Activated CD4-positive, alpha-beta T cell treated with anti-CD3 and anti-CD28 coated beads for 48 hours (primary cell): ENCODE measurements at regions not wholly inside any gene's neighbourhood (a gene's known extent, or its start where the extent isn't known, plus 50 kb on each side); places are given as distances from the start of the nearest gene placed in this dataset.

ENCODE experiments used
- DNase-seq: peaks from one replicate; pipeline ENCODE4 v3.0.0-alpha.2; 2020

GRCh38 chr11:92276773-92277172 is 52.2 kb downstream of the FAT3 start:
- no peak for DNase-seq

GRCh38 chr11:92277871-92278270 is 53.3 kb downstream of the FAT3 start:
- DNase-seq = no peak

- no peak for DNase-seq
Observed at GRCh38 chr11:92278791-92279433, 54.3 kb downstream of the FAT3 start.

- DNase-seq = no peak
Observed at GRCh38 chr11:92284107-92284506, 59.5 kb downstream of the FAT3 start.

GRCh38 chr11:92284558-92284957 is 59.9 kb downstream of the FAT3 start:
- DNase-seq = no peak

- no peak for DNase-seq
Observed at GRCh38 chr11:92285776-92286175, 61.2 kb downstream of the FAT3 start.

GRCh38 chr11:92286709-92287108 is 62.1 kb downstream of the FAT3 start:
- DNase-seq = no peak

GRCh38 chr11:92295175-92296137 is 70.8 kb downstream of the FAT3 start:
- no peak for DNase-seq

GRCh38 chr11:92296138-92296515 is 71.5 kb downstream of the FAT3 start:
- DNase-seq = no peak

- DNase-seq = no peak
Observed at GRCh38 chr11:92297567-92298553, 73.2 kb downstream of the FAT3 start.

GRCh38 chr11:92300876-92301275 is 76.3 kb downstream of the FAT3 start:
- no peak for DNase-seq

- no peak for DNase-seq
Observed at GRCh38 chr11:92302770-92303169, 78.2 kb downstream of the FAT3 start.

GRCh38 chr11:92304271-92304670 is 79.7 kb downstream of the FAT3 start:
- no peak for DNase-seq

- DNase-seq = no peak
Observed at GRCh38 chr11:92306966-92307510, 82.4 kb downstream of the FAT3 start.

- no peak for DNase-seq
Observed at GRCh38 chr11:92308366-92308765, 83.7 kb downstream of the FAT3 start.

GRCh38 chr11:92311616-92312449 is 87.2 kb downstream of the FAT3 start:
- DNase-seq = no peak

- no peak for DNase-seq
Observed at GRCh38 chr11:92313784-92314183, 89.2 kb downstream of the FAT3 start.

- DNase-seq = no peak
Observed at GRCh38 chr11:92314499-92314898, 89.9 kb downstream of the FAT3 start.

GRCh38 chr11:92316106-92316809 is 91.6 kb downstream of the FAT3 start:
- no peak for DNase-seq

- DNase-seq = no peak
Observed at GRCh38 chr11:92317222-92317621, 92.6 kb downstream of the FAT3 start.

GRCh38 chr11:92317721-92318120 is 93.1 kb downstream of the FAT3 start:
- no peak for DNase-seq
